Epidermal melanocyte (primary cell): ENCODE measurements at regions not wholly inside any gene's neighbourhood (a gene's known extent, or its start where the extent isn't known, plus 50 kb on each side); places are given as distances from the start of the nearest gene placed in this dataset.
"Not testable (repeated sequence)": the region's sequence is repeated elsewhere in the genome, so short reads cannot be mapped to it uniquely, and the experiment has no call there.

Experiments used
- DNase-seq: peaks from one replicate; pipeline ENCODE4 v3.0.0; 2011; ENCODE audit warnings: low spot score; ENCODE audit not compliant: insufficient read length

- DNase-seq = no peak
Measured at GRCh38 chr3:72069543-72069942, 284.6 kb upstream of the PROK2 start.

DNA sequence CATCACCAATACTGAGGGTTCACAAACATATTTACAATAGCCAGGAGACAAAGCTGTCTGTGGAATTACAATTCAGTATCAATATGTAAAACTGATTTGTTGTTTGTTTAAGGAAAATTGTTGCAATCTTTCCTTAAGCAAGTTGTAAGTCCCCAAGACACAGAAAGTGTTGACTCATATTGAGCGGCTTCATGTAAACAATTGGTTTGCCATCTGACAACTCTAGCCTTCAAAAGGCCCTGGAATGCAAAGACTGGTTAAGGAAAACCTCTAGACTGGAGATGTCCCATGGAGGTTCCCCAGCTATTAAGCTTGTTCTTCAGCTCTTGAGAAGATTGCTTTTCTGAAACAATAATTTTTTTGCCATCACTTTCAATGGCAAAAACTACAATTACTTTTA lies 283.7 kb upstream of the PROK2 start:
- no peak for DNase-seq

DNA sequence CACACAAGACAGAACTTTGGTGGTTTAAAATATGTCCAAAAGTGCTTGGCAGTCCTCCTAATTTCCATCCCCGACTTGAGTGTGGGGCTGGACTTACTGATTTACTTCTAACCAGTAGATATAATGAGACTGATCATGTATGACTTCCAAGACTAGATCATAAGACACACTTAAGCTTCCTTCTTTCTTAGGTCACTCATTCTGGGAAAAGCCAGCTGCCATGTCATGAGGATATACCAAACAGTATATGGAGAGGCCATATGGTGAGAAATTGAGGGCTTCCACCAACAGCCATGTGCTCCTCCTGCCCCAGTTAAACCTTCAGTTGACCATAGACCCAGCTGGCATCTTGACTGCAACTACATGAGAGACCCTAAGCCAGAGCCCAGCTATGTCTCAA lies 282.8 kb upstream of the PROK2 start:
- no peak for DNase-seq

DNA sequence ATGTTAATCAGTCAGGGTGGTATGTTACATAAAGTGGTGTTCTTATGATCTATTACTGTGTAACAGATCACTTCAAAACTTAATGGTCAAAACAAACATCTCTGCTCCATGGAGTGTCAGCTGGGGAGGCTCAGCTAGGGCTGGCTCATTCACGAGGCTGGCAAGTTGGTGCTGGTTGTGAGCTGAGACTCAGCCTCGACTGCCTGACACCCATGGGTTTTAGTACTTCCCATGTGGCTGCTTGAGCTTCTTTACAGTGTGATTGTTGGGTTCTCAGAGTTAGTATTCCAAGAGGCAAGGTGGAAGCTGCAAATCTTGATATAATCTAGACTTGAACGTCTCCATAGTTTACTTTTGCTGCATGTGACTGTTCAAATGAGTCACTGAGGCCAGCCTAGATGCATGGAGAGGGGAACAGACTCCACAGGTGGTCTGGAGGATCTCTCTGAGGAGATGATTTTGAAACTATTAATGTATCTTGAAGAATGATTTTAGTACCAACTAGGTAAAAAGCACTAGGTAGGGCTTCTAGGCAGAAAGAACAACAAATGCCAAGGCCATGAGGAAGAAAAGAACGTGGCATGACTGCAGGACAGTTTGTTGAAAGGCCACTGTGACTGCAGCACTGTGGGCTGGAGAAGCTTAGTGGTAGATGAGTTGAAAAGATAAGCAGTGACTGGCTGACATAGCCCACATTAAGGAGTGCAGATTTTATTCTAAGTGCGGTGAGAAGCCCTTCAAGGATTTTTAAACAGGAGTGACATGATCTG lies 281.1 kb upstream of the PROK2 start:
- DNase-seq = no peak

- no peak for DNase-seq
Measured at GRCh38 chr3:72065236-72065635, 280.3 kb upstream of the PROK2 start.

DNA sequence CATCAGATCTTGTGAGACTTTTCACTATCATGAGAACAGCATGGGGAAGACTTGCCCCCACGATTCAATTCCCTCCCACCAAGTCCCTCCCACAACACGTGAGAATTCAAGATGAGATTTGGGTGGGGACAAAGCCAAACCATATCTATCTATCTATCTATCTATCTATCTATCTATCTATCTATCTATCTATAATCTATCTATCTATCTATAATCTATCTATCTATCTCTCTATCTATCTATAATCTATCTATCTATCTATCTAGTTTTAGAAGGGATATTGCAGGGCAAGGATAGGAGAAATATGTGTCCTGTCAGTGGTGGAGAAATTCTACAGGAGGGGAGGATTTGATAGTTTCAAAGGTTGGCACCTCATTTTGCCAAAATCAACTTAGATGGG lies 279.8 kb upstream of the PROK2 start:
- DNase-seq = not testable (repeated sequence)

GRCh38 chr3:72062017-72062416 lies 277.1 kb upstream of the PROK2 start:
- DNase-seq = no peak

DNA sequence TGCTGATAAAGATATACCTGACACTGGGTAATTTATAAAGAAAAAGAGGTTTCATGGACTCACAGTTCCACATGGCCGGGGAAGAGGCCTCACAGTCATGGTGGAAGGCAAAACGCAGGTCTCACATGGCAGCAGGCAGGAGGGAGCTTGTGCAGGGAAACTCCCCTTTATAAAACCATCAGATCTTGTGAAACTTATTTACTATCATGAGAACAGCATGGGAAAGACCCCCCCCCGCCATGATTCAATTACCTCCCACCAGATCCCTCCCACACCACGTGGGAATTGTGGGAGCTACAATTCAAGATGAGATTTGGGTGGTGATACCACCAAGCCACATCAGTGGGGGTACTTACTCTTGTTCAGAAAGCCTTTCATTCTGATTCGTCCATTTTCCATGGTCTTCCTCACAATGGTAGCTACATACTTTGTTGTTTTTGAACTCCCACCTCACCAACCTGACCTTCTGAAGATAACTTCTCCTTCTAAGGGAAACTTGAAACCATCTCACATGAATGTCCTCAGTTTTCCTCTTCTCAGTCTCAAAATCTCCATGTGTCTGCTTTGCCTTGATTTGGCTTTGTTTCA lies 275.6 kb upstream of the PROK2 start:
- no peak for DNase-seq

GRCh38 chr3:72058493-72059081 lies 273.6 kb upstream of the PROK2 start:
- no peak for DNase-seq

GRCh38 chr3:72055436-72055835 lies 270.5 kb upstream of the PROK2 start:
- no peak for DNase-seq

GRCh38 chr3:72054976-72055375 lies 270.0 kb upstream of the PROK2 start:
- no peak for DNase-seq

GRCh38 chr3:72052841-72053409 lies 268.0 kb upstream of the PROK2 start:
- no peak for DNase-seq

DNA sequence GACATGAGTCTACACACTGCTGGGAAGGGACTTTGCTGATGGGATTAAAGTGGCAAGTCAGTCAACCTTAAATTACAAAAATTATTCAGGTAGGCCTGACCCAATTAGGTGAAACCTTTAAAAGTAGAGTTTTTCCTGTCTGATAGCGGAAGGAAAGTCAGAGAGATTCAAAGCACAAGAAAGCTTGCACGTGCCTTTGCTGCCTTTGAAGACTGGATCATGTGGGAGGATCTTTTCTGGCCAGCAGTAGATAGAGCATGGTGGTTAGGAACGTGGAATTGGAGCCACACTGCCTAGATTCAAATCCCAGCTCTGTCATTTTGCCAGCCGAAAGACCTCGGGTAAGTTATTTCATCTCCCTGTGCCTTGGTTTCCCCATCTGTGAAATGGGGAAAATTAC lies 265.8 kb upstream of the PROK2 start:
- DNase-seq = no peak

DNA sequence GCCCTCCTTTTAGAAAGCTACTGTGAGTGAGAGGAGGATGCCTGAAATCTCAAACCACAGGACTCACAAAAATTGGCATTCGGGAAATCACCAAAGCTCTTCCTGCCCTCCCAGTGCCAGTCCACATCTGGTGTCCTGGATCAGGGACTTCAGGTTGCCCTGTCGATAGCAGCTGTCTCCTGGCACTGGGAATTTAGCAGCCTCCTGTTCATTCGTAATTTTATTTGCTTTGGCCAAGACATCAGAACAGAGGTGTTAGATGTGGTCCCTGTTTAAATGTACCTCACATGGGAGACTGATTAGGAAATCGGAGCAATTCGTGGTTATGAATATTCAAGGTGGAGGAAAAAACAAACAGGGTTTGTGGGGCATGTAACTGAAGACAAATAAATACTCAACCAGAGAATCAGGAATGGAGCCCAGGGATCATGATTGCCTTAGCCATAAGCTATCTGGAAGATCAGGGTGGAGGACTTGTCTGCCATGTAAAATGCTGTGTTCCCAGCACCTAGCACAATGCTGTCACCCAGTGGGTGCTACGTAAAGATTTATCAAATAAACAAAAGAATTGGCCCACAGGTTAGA lies 265.2 kb upstream of the PROK2 start:
- DNase-seq = no peak

- no peak for DNase-seq
Measured at GRCh38 chr3:72049300-72049699, 264.4 kb upstream of the PROK2 start.

DNA sequence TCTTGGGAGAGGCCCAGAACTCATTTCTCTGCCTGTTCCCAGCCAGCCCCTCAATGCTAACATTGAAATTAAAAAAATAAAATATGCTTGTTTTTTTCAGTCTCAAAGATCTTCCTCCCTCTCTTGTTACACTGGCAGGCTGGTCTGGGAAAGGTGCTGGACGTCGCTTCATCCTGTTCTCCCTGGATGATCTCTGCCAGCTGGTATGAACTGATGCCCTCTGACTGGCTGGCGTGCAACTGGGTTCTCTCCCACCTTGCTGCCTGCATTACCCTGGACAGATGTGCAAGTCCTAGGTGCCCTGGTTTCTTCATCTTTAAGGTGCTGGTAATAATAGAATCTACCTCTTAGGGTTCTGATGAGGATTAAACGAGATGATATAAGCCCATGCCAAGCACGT lies 263.9 kb upstream of the PROK2 start:
- no peak for DNase-seq

DNA sequence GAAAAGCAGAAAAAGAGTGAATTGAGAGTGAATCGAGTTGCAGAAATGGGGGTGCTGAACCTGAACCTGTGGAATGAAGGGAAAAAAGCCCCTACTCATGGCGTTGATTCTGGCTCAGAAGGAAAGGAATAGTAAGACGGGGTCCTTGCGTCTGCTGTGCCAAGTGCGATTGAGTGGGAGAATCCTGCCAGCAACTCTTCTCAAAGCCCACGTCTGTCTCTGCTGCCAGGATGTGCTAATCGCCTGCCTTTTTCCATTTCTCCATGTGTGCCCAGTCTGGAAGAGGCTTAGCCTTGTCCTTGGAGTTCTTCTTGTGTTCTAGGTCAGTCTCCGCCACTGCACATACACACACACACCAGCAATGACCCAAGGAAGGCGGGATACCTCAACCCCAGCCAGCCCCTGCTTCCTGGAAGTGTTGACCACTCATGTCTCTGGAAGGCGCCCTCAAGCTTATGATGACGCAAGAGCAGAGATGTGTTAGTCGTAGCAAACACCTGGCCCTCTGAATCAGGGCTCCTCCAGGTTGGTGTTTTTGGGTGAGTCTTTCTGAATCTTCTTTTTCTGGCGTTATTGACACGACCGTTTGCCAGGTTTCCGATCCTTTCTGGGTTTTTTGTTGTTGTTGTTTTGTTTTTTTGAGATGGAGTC lies 262.4 kb upstream of the PROK2 start:
- no peak for DNase-seq

DNA sequence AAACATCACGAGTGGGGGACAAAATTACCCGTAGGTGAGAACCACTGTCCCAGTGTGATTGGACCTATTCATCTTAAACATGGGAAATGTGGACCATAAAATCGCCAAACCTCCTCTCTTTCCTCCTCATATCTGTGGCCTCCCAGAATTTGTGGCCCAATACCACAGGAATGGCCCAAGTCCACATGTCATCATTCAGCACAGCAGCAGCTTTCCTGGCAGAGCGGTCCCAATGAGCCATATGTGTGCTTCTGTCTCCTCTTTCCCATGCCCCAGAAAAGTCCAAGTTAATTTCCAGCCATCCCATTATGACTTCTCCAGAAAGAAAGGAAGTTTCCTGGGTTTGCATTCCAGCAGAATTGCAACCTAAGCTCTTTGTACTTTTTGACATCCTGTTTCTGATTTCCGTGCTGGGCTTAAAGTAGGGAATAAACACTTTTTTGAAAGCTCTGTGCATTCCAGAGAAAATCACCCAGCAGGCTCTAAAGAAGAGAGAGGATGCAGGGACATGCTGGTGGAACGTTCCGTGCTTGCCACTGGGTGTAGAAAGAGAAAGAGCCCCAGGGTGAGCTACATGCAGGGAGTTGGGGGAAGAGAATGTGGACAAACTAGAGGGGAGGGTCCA lies 259.4 kb upstream of the PROK2 start:
- no peak for DNase-seq

- DNase-seq = no peak
Measured at GRCh38 chr3:72043204-72044133, 258.5 kb upstream of the PROK2 start.
